ENCODE measurements at regions not wholly inside any gene's neighbourhood (a gene's known extent, or its start where the extent isn't known, plus 50 kb on each side); places are given as distances from the start of the nearest gene placed in this dataset.
"Not testable (repeated sequence)": the region's sequence is repeated elsewhere in the genome, so short reads cannot be mapped to it uniquely, and the experiment has no call there.

DNA sequence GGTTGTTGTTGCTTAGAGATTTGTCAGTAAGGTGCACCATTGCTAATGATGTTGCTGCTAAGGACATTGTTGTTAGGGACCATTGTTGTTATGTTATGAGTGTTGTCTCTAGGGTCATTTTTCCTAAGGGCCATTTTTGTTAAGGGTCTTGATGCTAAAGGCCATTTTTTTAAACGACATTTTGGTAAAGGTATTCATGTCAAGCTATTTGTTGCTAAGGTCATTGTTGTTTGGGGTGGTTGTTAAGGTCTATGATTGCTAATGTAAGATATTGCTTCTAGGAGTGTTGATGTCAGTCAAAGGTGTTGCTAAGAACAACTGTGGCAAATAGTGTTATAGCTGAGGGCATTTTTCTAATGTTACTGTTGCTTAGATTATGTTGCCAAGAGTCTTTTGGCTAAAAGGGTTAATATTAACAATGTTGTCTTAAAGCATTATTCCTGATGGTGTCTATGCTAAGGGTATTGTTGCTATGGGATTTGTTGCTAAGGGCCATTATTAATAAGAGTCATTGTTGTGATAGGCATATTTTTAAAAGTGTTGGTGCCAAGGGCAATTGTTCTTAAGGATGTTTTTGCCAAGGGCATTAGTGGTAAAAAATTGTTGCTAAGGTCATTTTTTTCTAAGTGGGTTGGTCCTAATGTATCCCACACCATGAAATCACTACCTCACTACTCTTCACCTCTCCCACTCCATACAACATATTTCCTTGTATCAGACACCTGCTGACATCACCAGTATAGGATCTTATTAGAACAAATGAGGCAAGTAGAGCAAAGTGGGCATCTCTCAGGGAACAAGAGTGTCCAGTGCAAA lies 56.2 kb downstream of the SPATA31A6 start:
- H3K9me3 ChIP-seq; H3K4me1 ChIP-seq (replicated peaks); H3K4me3 ChIP-seq; intact Hi-C loops (cut with DNase I); H3K36me3 ChIP-seq; H3K27me3 ChIP-seq (replicated peaks; ENCODE audit: insufficient read depth); DNase-seq (ENCODE audit: low spot score); H3K27ac ChIP-seq: not testable (repeated sequence)
- 68% methylated on average over 1 of the region's 1 CpG for WGBS

DNA sequence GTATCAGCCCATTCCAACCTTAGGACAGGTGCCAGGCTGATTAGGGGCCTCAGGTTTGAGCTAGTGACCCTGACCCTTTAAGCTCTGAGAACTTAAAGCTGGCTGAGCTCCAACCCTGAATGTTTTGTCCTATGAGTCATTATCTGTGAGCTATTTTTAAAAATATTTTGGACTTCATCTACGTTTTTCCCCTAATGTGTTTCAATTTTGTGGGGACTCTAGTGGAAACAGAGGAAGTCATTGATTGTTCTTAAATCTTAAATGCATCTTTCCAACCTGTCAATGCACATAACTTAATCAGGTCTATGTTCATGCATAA lies 56.8 kb downstream of the SPATA31A6 start:
- H3K9me3 ChIP-seq; H3K4me3 ChIP-seq; H3K27me3 ChIP-seq (replicated peaks; ENCODE audit: insufficient read depth); intact Hi-C loops (cut with DNase I); H3K36me3 ChIP-seq; H3K4me1 ChIP-seq (replicated peaks); DNase-seq (ENCODE audit: low spot score); H3K27ac ChIP-seq: not testable (repeated sequence)
- 6% methylated on average over 1 of the region's 1 CpG for whole genome bisulfite sequencing

GRCh38 chr9:42243211-42243610 lies 59.8 kb downstream of the SPATA31A6 start:
- H3K27ac ChIP-seq; H3K36me3 ChIP-seq; intact Hi-C loops (cut with DNase I); H3K9me3 ChIP-seq; H3K4me1 ChIP-seq (replicated peaks); H3K4me3 ChIP-seq; DNase-seq (ENCODE audit: low spot score); H3K27me3 ChIP-seq (replicated peaks; ENCODE audit: insufficient read depth): not testable (repeated sequence)
- WGBS: 87% methylated on average over 2 of the region's 2 CpGs

DNA sequence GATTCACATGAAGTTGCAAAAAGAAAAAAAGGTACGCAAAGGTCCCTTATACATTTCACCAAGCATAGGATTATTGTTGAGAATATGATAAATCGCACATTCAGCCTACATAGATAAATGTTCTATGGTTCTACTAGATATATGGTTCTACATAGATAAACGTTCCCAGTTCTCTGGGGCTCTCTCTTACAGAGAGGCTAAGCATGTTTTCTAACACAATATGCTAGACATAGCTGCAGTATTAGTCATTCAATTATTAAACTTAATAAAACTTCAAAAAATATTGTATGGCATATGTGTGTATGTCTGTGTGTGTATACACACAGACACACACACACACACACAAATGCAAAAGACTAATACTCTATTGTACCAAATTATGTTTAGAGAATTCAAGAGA lies 60.4 kb downstream of the SPATA31A6 start:
- intact Hi-C loops (cut with DNase I); DNase-seq (ENCODE audit: low spot score); H3K36me3 ChIP-seq; H3K4me3 ChIP-seq; H3K4me1 ChIP-seq (replicated peaks); H3K27me3 ChIP-seq (replicated peaks; ENCODE audit: insufficient read depth); H3K9me3 ChIP-seq; H3K27ac ChIP-seq: not testable (repeated sequence)
- 83% methylated on average over 3 of the region's 3 CpGs for WGBS

- peak; percentile 72 for DNase-seq (ENCODE audit: low spot score)
- H3K4me3 ChIP-seq; H3K9me3 ChIP-seq; H3K27ac ChIP-seq; H3K4me1 ChIP-seq (replicated peaks); intact Hi-C loops (cut with DNase I); H3K27me3 ChIP-seq (replicated peaks; ENCODE audit: insufficient read depth); H3K36me3 ChIP-seq: not testable (repeated sequence)
- TF ChIP-seq POLR2AphosphoS5 (IDR thresholded peaks at IDR 0.05): peak; percentile 72
- 49% methylated on average over 6 of the region's 6 CpGs for WGBS
Measured at GRCh38 chr9:42268729-42269128, 85.3 kb downstream of the SPATA31A6 start.

GRCh38 chr9:42269171-42269570 lies 85.7 kb downstream of the SPATA31A6 start:
- H3K9me3 ChIP-seq; H3K4me1 ChIP-seq (replicated peaks); H3K27me3 ChIP-seq (replicated peaks; ENCODE audit: insufficient read depth); intact Hi-C loops (cut with DNase I); H3K27ac ChIP-seq; H3K36me3 ChIP-seq; H3K4me3 ChIP-seq; DNase-seq (ENCODE audit: low spot score): not testable (repeated sequence)
- 84% methylated on average over 11 of the region's 11 CpGs for WGBS

GRCh38 chr9:42273191-42273590 lies 89.7 kb downstream of the SPATA31A6 start:
- H3K27ac ChIP-seq; DNase-seq (ENCODE audit: low spot score); H3K36me3 ChIP-seq; H3K4me1 ChIP-seq (replicated peaks); H3K4me3 ChIP-seq; H3K27me3 ChIP-seq (replicated peaks; ENCODE audit: insufficient read depth); intact Hi-C loops (cut with DNase I); H3K9me3 ChIP-seq: not testable (repeated sequence)
- 94% methylated on average over 1 of the region's 1 CpG for whole genome bisulfite sequencing

DNA sequence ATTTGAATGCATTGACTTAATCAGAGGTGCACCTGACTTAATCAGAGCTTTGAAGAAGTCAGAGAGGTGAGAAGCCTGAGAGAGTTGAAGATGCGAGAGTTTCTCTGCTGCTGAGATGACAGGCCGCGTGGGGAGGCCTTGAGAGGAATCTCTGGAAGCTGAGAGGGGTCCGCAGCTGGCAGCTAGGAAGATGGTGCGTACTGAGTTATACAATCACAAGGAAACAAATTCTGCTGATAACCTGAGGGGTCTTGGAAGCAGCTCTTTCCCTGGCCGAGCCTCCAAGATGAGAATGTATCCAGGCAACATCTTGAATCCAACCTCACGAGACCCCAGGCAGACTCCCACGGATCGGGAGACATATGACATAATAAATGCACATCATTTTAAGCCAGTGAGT lies 91.7 kb downstream of the SPATA31A6 start:
- TF ChIP-seq POLR2A (IDR thresholded peaks at IDR 0.05) (no peak), CTCF (IDR thresholded peaks at IDR 0.05) (no peak), POLR2AphosphoS5 (IDR thresholded peaks at IDR 0.05) (no peak)
- DNase-seq (ENCODE audit: low spot score): no peak
- H3K4me3 ChIP-seq: no peak overlapping the region
- intact Hi-C loops (cut with DNase I): no loop called here
- no peaks in the 10 kb centered on the region for H3K27me3 ChIP-seq (replicated peaks; ENCODE audit: insufficient read depth)
- WGBS: 86% methylated on average over 9 of the region's 9 CpGs
- H3K36me3 ChIP-seq: no peaks in the 10 kb centered on the region
- H3K4me1 ChIP-seq (replicated peaks): no peaks in the 10 kb centered on the region
- no peaks in the 10 kb centered on the region for H3K9me3 ChIP-seq
- no peak overlapping the region for H3K27ac ChIP-seq

- DNase-seq (ENCODE audit: low spot score); H3K9me3 ChIP-seq; H3K27me3 ChIP-seq (replicated peaks; ENCODE audit: insufficient read depth); H3K4me1 ChIP-seq (replicated peaks); H3K27ac ChIP-seq; intact Hi-C loops (cut with DNase I); H3K4me3 ChIP-seq; H3K36me3 ChIP-seq: not testable (repeated sequence)
- WGBS: 24% methylated on average over 7 of the region's 7 CpGs
Measured at GRCh38 chr9:42282531-42283178, 99.2 kb downstream of the SPATA31A6 start.

- DNase-seq (ENCODE audit: low spot score); intact Hi-C loops (cut with DNase I); H3K4me3 ChIP-seq; H3K36me3 ChIP-seq; H3K4me1 ChIP-seq (replicated peaks); H3K27ac ChIP-seq; H3K9me3 ChIP-seq; H3K27me3 ChIP-seq (replicated peaks; ENCODE audit: insufficient read depth): not testable (repeated sequence)
- 65% methylated on average over 2 of the region's 2 CpGs for WGBS
Measured at GRCh38 chr9:42283179-42283543, 99.7 kb downstream of the SPATA31A6 start.

DNA sequence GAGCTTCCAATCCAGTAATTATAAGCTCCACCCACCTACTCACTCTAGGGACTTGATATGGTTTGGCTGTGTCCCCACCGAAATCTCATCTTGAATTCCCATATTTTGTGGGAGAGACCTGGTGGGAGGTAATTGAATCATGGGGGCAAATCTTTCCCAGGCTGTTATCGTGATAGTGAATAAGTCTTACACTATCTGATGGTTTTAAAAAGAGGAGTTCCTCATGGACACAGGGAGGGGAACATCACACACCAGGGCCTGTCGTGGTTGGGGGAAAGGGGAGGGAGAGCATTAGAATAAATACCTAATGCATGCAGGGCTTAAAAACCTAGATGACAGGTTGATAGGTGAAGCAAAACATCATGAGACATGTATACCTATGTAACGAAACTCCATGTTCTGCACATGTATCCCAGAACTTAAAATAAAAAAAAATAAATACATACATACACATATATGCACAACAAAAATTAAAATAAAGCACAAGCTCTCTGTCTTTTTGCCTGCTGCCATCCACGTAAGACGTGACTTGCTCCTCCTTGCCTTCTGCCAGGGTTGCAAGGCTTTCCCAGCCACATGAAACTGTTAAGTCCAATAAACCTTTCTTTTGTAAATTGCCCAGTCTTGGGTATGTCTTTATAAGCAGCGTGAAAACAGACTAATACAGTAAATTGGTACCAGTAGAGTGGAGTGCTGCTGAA lies 102.8 kb downstream of the SPATA31A6 start:
- H3K27ac ChIP-seq; DNase-seq (ENCODE audit: low spot score); intact Hi-C loops (cut with DNase I); H3K9me3 ChIP-seq; H3K27me3 ChIP-seq (replicated peaks; ENCODE audit: insufficient read depth); H3K4me1 ChIP-seq (replicated peaks); H3K36me3 ChIP-seq; H3K4me3 ChIP-seq: not testable (repeated sequence)
- 76% methylated on average over 7 of the region's 7 CpGs for WGBS
